Stimulated activated CD4-positive, alpha-beta T cell treated with anti-CD3 and anti-CD28 coated beads, Interleukin-2, amount 100 ng/mL, for 24 hours (primary cell): ENCODE measurements at regions not wholly inside any gene's neighbourhood (a gene's known extent, or its start where the extent isn't known, plus 50 kb on each side); places are given as distances from the start of the nearest gene placed in this dataset.
"Not testable (repeated sequence)": the region's sequence is repeated elsewhere in the genome, so short reads cannot be mapped to it uniquely, and the experiment has no call there.

Experiments used
- DNase-seq, 2 donors: peaks; one replicate each; pipeline ENCODE4 v3.0.0-alpha.2; 2020

DNA sequence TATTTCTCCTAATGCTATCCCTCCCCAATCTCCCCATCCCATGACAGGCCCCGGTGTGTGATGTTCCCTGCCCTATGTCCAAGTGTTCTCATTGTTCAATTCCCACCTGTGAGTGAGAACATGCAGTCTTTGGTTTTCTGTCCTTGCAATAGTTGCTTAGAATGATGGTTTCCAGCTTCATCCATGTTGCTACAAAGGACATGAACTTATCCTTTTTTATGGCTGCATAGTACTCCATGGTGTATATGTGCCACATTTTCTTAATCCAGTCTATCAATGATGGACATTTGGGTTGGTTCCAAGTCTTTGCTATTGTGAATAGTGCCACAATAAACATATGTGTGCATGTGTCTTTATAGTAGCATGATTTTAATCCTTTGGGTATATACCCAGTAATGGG, 51.3 kb upstream of the RIOK2 start:
- DNase-seq, result not testable (repeated sequence)

DNA sequence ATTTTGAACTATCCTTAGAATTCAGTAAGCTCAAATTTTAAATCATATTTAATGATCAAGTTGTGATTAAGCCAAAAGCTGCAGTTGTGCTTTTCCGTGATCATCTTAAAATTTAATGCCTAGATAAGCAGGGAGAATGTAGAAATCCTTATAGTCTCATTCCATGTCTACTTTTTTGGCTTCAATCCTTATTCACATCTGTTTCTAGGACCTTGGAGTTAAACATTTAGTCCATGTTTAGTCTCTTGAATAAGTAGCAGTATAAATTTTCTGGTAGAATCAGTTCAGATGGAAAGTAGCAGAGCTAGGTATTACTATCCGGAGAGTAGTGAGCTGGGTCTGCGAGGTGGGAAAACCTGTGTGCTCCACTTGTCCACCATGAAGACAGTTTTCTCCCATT, 59.3 kb upstream of the RIOK2 start:
- DNase-seq, result no peak

DNA sequence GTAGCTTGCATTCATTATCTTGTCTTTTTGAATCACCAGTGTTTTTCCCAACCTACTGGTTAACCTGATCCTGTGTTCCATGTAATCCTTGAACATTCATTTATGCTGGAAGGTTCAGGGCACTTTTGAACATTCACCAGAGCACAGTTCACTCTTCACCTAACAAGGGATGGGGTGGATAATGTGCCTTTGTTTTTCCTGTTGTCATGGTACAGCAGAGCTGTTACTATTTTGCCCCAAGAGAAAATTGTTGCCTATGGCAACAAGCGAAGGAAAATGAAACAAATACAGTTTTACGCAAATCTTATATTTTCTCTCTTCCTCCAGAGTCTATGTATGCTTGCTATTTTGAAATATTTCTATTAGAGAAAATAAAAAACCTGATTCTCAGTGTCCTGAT, 60.3 kb upstream of the RIOK2 start:
- DNase-seq, result no peak

DNA sequence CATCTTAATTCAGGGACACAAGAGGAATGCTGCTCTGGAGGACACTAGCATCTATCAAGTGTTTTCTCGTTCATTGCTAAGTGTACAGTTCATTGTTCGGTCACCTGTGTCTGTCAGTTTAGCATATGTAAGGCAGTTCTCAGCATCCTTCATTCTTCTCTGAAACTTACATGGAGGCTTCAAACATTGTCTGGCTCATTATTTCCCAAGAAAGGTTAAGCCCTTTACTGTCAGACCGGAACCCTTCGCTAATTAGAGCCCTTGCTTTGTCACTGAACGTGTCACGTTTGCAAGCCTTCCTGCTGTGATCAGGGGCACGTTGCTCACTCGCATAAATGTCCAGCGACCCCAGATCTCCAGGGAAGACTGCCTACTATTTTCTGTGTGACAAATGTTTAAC, 62.3 kb upstream of the RIOK2 start:
- no peak for DNase-seq

DNA sequence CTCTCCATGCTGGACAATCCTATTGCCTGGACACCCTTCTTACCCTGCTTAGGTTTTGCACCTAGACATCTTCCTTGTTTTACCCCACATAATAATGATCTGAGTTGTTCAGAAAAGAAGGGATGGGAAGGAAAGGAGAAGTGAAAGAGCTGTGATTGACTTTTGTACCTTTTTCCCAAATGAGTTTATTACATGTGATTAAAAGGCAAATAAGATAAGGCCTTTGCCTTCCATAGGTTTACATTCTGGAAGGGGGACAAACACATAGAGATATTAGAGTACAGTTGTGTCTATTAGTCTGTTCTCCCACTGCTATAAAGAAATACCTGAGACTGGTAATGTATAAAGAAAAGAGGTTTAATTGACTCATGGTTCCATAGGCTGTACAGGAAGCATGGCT, 67.1 kb upstream of the RIOK2 start:
- DNase-seq, result no peak

DNA sequence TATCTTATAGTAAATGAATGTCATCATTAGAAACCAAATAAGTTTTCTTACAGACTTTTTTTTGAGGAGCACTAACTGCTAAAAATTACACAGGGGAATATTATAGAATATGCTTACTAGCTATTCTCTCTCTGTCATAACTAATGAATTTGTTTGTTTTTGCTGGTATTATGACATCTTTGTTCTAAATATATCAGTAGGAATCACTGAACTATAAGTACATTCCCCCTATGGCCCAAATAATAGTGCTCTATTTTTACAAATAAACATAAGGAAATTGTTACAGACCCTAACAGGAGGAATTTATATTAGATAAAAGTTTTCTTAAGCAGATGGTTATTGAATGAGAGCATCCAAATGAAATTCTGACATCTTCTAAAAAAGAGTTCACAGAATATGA, 83.0 kb upstream of the RIOK2 start:
- no peak for DNase-seq

DNA sequence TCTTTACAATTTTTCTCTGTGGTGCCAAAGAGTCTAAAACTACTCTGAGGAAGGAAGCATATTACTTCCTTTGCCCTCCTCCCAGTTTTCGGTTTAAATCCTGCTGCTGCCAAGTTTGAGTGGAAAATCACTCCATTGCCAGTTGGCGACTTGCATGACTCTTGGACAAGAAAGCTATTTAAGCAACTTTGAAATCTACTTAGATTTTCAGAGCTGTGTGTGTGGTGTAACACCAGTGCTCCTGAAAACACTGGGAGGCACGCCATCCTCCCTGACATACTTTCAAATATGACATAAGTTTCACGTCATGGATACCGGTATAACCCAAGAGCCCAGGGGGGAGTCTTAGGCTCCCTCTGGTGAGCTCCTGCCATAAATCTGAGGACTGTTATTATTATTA, 83.5 kb upstream of the RIOK2 start:
- no peak for DNase-seq

DNA sequence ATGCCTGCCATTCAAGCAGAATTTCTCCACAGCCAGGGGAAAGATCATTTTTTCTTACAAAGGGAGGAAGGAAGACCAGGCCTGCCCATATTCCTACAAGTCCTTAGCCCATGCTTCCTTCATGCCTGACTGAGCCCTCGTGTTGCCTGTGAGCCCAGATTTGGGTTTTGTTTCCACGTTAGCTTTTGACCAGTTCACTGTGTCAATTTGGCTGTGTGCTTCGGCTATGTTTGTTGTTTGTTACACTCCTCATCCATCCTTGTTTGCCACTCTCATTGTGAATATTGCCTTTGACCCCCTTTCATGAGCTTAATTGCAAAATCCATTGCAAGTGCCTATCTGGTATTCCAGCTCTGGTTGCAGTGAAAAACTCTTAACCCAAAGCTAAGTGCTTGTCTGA, 84.7 kb upstream of the RIOK2 start:
- DNase-seq, result no peak

DNA sequence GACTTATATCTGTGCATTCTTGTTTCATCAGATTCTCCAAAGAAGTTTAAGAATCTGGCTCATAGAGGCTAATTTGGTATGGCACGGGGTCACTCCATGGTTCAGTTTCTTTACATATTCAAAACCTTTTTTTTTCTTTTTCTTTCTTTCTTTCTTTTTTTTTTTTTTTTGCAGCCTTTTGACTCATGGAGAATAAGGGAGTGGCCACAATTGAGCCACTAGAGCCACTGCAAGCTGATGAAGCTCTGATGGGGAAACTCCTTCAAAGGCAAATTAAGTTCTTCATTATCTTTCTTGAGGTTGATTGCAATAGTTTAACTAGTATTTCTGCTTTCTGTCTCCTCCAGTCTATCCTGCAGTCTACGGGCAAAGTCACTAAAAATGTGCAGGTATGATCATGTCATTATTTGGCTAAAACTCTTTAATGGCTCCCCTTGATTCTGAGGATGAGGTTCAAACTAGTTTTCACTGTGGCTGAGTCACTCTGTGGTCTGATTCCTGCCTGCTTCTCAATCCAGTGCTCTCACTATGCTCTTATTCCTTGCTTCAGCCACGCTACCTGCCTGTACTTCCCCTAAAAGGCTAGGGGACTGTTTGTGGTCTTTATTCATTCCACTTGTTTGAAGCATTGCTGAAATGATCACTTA, 93.5 kb upstream of the RIOK2 start:
- no peak for DNase-seq

DNA sequence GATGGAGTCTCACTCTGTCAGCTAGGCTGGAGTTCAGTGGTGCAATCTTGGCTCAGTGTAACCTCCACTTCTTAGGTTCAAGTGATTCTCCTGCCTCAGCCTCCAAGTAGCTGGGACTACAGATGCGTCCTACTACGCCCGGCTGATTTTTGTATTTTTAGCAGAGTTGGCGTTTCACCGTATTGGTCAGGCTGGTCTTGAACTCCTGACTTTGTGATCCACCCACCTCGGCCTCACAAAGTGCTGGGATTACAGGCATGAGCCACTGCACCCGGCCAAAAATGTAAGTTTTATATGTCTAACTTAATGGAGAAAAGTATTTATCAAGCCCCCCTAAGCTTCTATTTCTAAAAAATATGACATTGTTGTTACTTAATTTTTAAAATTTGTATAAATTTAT, 98.2 kb upstream of the RIOK2 start:
- no peak for DNase-seq

DNA sequence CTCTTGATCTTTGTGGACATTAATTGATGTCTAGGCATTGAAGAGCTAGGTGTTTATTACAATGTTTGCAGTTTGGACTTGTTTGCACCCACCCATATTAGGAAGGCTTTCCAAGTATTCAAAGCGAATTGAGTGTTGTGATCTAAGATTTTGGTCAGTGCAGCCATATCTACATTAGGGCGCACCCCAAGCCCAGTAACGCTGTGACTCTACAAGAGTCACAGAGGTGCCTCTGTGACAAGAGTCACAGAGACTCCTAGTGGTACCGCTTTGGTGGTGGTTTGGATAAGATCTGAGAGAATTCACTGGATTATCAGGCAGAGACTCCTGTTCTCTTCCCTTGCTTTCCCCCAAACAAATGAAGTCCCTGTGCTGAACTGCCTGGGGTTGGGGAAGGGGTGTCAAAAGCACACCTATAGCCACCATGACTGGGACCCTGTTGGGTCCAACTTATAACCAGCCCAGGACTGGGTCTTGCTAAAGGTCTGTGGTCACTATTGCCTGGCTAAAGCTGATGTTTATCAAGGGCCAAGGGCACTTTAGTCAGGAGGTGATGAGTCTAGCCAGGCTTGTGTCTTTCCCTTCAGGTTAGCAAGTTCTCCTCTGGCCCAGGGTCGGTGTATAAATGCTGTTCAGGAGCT, 114.1 kb upstream of the RIOK2 start:
- no peak for DNase-seq

DNA sequence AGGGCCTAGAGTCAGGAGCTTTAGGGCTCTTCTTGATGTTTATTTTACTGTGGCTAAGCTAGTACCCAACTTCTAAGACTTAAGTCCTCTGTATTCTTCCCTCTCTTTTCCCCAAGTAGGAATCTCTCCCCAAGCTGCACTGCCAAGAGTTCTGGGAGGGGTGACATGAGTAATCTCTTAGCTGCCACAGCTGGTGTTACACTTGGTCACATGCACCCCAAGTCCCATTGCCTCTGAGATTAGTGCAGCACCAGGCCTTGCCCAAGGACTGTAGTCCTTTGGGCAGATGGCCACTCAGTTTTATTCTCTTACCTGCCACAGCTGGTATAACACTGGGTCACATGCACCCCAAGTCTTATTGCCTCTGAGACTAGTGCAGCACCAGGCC, 114.7 kb upstream of the RIOK2 start:
- no peak for DNase-seq

DNA sequence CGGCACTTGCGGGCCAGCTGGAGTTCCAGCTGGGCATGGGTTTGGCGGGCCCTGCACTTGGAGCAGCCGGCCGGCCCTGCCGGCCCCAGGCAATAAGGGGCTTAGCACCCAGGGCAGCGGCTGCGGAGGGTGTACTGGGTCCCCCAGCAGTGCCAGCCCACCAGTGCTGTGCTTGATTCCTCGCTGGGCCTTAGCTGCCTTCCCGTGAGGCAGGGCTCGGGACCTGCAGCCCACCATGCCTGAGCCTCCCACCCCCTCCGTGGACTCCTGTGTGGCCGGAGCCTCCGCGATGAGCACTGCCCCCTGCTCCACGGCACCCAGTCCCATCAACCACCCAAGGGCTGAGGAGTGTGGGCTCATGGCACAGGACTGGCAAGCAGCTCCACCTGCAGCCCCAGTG, 118.1 kb upstream of the RIOK2 start:
- DNase-seq, result not testable (repeated sequence)

DNA sequence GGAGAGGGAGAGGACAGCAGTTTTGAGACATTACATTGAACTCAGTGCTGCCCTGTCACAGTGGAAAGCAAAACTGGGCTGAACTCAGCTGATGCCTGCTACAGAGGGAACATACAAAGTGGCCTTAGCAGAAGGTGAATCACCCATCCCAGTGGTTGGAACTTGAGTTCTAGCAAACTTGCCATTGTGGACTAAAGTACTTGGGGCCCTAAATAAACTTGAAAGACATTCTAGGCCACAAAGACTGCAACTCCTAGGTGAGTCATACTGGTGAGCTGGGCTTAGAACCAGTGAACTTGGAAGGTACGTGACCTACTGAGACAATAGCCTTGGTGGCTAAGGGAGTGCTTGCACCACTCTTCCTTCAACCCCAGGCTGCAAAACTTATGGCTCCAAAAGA, 155.7 kb upstream of the RIOK2 start:
- DNase-seq, result no peak

DNA sequence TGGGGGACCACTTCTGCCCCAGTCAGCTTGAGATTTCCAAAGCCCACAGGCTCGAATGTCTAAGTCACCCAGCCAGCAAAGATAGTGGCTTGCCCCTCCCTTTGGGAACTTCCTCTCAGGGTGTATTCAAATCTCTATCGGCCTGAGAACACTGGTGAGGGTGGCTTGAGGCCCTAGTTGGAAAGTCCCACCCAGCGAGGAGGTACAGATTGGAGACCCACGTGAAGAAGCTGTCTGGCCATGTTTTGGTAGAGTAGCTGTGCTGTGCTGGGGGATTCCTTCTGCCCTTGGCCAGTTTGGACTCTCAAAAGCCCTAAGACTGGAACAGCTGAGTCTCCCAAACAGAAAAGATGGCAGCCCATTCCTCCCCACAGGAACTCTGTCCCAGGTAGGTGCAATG, 172.7 kb upstream of the RIOK2 start:
- DNase-seq, result no peak

DNA sequence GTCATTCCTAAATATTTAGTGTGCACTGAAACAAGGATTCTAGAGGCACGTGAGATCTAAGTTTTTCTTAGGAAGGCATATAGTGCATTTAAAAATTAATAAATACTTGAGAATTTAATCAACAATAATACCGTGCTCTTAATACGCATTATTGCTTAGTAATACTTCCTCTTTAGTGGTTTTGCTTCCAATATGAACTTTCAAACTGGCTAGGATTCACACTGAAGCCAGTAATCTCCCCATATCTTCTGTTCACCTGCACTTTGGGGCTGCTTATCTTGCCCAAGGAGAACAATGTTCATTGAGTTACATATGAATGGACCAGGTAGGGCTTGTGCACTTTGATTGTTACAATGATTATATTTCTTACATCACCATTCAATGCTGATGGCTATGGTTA, 180.5 kb upstream of the RIOK2 start:
- DNase-seq, result no peak

DNA sequence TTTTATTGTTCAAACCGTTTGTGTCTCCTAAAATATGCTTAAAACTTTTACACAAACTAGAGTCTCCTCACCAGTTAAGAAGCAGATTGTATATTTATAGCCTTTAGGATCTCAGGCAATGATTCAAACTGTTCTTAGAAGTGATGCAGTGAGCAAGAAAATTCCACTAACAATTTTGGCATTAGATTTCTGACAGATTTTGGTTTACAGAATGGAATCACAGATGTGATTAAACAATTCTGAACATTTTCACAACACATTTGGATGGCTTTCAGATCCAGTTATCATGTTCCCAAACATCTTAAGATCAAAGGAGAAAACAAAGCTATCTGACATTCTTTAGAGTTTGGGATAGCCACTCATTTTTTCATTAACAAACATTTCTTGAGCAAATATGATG, 181.7 kb upstream of the RIOK2 start:
- no peak for DNase-seq

DNA sequence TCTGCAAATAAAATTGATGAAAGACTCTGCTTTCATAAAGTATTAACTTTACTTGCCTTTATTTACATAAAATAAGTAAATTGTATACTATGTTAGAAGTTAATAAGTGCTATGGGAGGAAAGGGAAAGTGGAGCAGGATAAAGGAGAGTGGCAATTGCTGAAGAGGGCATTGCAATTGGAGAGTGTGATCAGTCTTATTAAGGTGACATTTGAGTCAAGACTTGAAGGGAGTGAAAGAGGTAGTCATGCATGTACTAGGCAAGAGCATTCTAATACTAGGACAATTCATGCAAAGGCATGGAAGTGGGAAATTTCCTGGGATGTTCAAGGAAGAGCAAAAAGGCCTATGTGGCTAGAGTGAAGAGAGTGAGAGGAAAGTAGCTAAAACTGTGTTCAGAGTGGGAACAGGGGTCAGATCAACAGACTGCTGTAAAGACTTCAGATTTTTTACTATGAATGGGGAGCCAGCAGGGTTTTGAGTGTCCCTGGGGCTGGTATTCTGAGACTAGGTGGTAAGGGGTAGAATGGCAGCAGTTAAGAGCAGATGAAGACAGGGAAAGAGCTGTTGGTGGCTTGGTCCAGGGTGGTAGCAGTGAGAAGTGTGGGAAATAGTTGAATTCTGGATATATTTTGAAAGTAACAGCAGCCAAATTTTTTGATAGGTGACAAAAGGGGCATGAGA, 182.3 kb upstream of the RIOK2 start:
- no peak for DNase-seq

DNA sequence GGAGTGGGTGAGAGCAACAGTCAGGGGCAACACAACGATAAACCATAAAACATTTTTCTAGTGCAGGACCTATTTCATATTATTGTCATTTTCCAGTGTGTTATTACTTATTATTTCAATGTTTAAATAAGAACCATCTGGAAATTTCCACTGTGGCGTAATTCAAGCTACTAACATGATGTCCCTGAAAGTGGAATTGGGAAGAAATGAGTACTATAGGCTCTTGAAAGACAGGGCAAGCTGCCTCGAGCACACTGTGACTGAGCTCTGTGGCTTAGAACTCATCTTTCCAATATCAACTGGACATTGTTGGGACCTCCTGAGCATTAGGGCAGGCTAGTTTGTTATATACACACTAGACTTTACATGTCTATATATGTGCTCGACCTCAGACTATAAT, 182.9 kb upstream of the RIOK2 start:
- DNase-seq, result no peak

DNA sequence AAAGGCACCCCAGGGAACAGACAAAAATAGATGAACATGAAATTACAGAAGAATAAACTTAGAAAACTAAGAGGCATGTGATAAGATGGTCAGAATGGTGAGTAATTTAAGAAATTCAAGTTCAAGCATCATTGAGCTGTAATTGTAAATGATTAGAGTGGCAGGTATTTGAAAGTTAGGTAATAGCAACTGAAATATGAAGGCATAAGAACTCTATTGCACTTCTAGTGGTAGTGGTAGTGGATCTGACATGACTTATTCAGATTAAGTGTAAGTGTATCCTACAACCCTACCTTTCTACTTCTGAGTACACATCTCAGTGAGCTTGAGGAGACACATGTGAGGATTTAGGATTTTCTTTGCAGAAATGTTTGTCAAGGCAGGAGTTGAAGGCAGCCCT, 192.9 kb upstream of the RIOK2 start:
- DNase-seq, result no peak

DNA sequence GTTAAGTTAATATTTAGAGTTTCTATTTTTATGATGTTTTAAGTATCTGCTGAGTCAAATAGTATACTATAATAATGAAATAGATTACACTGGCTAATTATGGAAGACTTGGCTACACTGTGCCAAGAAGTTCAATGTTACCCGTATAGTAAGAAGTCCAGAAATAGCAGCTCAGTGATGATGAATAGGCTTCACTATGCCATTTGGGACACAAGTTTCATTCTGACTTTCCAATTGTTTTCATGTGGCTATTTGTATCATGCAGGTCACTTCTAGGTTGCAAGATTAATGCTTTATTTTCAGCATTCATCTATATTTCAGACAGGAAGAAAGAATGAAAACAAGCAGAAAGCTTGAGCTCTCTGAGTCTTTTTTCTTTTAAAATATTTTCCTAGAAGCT, 194.5 kb upstream of the RIOK2 start:
- no peak for DNase-seq

DNA sequence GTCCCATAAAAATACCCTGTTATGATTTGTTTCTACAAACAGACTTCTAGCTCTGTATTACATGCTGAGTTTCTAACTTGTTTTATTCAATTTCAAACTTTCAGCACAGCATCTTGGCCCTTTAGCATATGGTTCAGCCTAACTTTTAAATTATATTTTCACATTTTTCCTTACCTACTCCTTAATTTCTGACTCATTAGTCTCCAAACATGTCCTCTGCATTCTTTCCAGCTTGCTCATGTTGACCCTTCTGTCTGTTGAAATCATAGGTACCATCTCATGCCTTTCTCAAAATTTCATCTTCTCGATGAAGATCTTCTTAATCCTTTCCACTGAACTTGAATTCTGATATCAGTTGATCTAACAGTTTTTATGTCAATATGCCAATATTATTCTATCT, 200.9 kb upstream of the RIOK2 start:
- no peak for DNase-seq

DNA sequence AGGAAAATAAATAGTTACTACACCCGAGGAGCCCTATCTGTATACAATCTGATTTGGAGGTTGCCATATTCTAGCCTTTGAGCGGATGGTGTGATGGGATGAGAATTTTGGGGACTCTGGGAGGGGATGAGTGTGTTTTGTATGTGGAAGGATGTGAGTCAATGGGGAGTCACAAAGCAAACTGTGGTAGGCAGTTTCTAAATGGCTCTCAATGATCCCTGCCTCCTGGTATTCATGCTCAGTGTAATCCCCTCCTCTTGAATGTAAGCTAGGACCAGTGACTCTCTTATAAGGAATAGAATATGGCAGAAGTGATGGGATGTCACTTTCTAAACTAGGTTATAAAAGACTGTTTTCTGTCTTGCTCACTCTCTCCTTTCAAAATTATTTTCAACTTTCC, 205.7 kb upstream of the RIOK2 start:
- no peak for DNase-seq

DNA sequence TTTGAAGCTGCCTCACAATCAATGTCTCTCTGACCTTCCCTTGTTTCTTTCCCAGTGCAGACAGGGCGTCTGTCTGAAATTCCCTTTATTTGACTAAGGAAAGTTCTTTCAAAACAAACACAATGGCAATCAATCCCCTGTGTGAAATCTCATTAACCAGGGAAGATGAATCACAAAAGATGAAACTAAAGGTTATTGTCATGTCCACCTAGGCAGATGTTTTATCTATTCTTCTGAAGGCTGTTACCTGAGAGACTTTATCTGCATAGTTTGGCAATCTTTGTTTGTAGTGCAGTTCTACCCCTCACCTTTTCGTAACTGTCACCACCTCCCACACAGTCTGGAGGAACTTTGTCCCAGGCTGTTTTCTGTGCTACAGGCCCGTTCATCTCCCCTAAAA, 217.5 kb upstream of the RIOK2 start:
- DNase-seq, result no peak

DNA sequence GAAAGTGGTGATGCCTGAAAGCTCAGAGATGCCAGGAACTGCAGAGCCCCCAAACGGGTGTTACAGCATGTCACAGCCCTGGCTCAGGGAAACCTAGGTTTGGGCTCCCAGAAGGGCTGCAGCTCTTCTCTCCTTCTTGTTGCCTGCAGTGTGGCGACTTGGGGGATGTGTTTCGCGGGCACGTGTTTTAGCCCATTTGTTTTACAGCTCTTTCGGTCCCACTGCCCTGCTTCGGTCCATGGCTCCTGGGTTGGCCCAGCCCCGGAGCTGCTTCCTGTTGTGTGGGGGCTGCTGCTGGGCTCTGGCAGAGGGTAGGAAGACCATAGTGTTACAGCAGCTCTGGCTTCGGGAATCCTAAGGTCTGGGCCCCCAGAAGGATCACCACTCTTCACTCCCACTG, 222.9 kb upstream of the RIOK2 start:
- no peak for DNase-seq
